GM21717 (cell line): ENCODE measurements at regions not wholly inside any gene's neighbourhood (a gene's known extent, or its start where the extent isn't known, plus 50 kb on each side); places are given as distances from the start of the nearest gene placed in this dataset.

Experiments
- ATAC-seq: cut with Tn5 transposase; IDR thresholded peaks from one replicate; pipeline ENCODE4 v1.9.1; 2021; ENCODE audit warnings: mild to moderate bottlenecking, moderate library complexity; ENCODE audit not compliant: unreplicated experiment

GRCh38 chr11:122183933-122184332 is 67.9 kb upstream of the BLID start:
- ATAC-seq, result no peak

- ATAC-seq, result no peak
Measured at GRCh38 chr11:122181893-122182292, 65.9 kb upstream of the BLID start.

- ATAC-seq, result no peak
Measured at GRCh38 chr11:122181372-122181771, 65.4 kb upstream of the BLID start.

- no peak for ATAC-seq
Measured at GRCh38 chr11:122179961-122180834, 64.2 kb upstream of the BLID start.

GRCh38 chr11:122178795-122179194 is 62.8 kb upstream of the BLID start:
- ATAC-seq, result no peak

GRCh38 chr11:122177238-122177637 is 61.2 kb upstream of the BLID start:
- ATAC-seq, result no peak

- ATAC-seq, result no peak
Measured at GRCh38 chr11:122176651-122177050, 60.6 kb upstream of the BLID start.

- no peak for ATAC-seq
Measured at GRCh38 chr11:122175306-122175705, 59.3 kb upstream of the BLID start.

- ATAC-seq, result no peak
Measured at GRCh38 chr11:122173587-122173986, 57.6 kb upstream of the BLID start.

- no peak for ATAC-seq
Measured at GRCh38 chr11:122173074-122173450, 57.0 kb upstream of the BLID start.

- no peak for ATAC-seq
Measured at GRCh38 chr11:122172352-122173073, 56.5 kb upstream of the BLID start.

GRCh38 chr11:122170815-122171475 is 54.9 kb upstream of the BLID start:
- ATAC-seq, result no peak

- no peak for ATAC-seq
Measured at GRCh38 chr11:122168218-122168617, 52.2 kb upstream of the BLID start.

- ATAC-seq, result no peak
Measured at GRCh38 chr11:122167100-122167499, 51.1 kb upstream of the BLID start.

GRCh38 chr11:122165607-122166371 is 49.8 kb upstream of the BLID start:
- no peak for ATAC-seq
